GM04504 (cell line): ENCODE measurements at regions not wholly inside any gene's neighbourhood (a gene's known extent, or its start where the extent isn't known, plus 50 kb on each side); places are given as distances from the start of the nearest gene placed in this dataset.
"Not testable (repeated sequence)": the region's sequence is repeated elsewhere in the genome, so short reads cannot be mapped to it uniquely, and the experiment has no call there.

Experiments used
- DNase-seq: peaks from one replicate; pipeline ENCODE4 v3.0.0-alpha.2; 2012; ENCODE audit warnings: low read depth

DNA sequence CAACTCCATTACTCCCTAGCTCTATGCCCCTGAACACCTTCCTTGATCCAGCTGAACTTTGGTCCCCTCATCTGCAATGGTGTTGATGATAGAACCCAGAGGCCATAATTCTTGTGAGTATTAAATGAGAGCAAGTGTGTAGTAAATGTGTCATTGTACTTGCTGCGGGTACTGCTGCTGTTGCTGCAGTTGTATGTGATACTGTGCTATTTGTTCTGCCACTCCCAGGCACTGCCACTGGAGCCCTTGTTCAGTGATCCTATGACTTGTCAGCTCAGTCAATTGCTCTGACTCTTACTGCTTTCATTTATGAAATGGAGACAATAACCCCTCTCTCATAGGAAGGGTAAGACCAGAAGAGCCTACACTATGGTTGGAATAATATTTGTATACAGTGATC is 136.9 kb upstream of the PLGLB2 start:
- not testable (repeated sequence) for DNase-seq

- DNase-seq = not testable (repeated sequence)
These were observed 136.5 kb upstream of the PLGLB2 start for GRCh38 chr2:87611416-87611815.

DNA sequence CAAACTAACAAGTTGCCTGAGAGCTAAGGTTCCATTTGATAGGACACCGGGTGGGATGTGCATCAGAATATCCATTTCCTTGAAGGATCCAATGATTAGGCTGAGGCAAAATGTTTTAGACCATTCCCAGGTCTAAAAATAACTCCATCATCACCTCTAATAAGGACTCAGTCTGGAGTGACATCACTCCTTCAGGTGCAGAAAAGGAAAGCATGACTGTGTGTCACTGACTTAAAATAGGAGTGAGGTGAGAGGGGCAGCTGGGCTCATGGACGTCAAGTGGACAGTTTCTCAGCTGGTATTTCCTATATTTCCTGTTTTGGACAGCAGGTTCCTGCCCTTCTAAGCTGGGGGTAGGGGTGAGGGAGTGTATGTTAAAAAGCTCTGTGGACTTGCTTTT is 135.9 kb upstream of the PLGLB2 start:
- DNase-seq = not testable (repeated sequence)

DNA sequence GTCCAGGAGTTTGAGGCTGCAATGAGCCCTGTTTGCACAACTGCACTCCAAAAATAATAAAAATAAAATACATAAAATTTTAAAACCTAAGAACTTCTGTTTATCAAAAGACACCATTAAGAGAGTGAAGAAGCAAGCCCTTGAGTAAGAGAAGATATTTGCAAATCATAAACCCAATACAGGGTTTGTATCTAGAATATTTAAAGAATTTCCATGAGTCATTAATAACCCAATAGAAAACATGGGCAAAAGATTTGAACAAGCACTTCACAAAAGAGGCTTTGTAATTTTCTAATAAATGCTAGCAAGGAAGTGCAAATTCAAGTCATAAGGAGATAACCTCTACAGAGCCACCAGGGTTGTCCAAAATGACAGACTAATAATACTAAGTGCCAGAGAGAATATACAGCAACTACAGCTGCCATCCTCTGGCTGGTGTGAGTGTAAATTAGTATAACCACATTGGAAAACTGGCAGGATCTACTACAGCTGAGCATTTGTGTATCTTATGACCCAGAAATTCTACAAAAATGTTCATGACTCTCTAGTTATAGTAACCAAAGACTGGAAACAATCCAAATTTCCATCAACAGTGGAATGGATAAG is 133.0 kb upstream of the PLGLB2 start:
- DNase-seq = not testable (repeated sequence)

GRCh38 chr2:87619121-87619520 is 128.8 kb upstream of the PLGLB2 start:
- not testable (repeated sequence) for DNase-seq

DNA sequence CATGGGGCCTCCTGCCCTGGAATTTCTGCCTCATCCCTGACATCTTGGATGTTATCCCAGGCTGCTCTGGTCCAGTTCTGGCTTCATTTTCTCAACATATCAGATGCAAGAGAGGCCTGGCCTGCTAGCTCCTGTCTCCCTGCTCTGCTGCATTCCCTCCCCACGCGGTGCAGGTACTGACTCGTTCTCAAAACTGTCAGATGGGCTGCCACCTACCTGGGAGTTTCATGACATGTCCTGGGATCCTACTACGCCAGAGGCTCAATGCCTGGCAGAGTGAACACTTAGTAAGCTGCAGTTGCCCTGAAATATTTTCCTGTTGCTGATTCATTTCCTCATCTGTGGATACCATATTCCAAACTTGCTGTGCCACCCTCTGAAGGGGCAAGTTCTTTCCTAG is 126.7 kb upstream of the PLGLB2 start:
- not testable (repeated sequence) for DNase-seq

GRCh38 chr2:87622720-87623119 is 125.2 kb upstream of the PLGLB2 start:
- not testable (repeated sequence) for DNase-seq

DNA sequence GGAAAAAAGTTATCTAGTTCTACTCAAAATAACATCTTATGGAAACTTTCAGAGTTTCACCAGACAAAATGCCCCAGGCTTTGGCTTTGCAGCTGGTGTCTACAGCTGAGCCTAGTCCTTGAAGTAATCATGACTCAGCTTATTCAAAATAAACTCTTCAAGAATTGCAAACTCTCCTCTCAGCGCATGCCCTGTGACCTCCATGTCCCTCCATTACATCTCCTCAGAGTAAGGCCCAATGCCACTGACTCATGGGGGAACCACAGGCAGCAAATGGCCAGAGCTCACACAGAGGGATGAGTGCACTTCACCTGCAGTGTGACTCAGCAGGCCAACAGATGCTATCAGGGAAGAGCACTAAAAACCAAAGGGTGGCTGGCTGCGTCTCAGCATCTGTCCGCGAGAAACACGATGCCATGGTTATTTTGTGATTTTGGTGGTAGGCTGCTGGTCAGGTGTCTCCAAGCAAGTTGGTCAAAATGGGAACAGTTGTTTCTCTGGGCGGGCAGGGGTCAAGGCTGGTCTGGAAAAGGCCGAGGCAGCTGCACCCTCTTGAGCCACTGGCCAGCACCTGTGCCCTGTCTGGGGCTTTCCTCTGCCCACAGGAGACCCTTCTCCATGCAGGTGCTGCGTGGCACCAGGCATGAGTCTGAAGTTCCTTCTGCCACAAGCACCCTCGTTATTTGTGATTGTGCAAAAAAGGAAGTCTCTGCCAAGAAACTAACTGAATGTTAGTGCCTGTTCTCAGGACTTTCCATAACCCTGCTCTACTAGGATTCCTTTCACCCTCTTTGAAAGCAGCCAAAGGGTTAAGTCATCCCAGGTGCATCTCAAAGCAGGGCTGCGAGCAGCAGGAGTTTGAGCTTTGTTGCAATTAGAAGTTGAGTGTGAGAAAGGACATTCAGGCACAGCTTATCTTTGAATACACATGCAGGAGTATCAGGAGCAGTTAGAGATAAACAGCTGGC is 118.1 kb upstream of the PLGLB2 start:
- peak; percentile 69 for DNase-seq

DNA sequence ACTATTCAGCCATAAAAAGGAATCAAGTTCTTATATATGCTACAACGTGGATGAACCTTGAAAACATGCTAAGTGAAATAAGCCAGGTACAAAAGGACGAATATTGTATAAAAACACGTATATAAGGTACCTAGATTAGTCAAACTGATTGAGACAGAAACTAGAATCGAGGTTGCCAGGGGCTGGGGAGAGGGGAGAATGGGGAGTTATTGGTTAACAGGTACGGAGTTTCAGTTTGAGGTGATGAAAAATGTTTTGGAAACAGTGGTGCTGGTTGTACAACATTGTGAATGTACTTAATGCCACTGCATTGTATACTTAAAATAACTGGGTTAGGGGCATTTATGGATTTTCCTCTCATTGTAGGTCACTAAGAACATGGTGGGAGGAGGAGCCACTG is 117.0 kb upstream of the PLGLB2 start:
- not testable (repeated sequence) for DNase-seq

DNA sequence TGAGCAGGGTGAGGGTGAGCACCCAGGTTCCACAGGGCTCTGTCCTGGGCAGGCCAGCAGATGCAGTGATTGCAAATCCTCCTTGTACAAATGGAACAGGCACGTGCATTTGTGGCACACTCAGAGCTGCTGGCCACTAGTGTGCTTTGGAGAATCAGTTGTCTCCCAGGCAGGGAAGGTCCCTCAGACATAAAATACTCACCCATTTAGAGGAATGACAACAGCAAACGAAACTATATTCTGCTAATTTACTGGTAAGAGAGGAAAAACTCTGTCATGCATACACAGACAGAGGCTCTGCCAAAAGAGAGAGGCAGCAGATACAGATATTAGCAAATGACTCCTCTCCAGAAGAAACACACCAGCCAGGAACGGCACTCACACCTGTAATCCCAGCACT is 116.5 kb upstream of the PLGLB2 start:
- DNase-seq = not testable (repeated sequence)

GRCh38 chr2:87633287-87633963 is 114.5 kb upstream of the PLGLB2 start:
- DNase-seq = not testable (repeated sequence)

GRCh38 chr2:87634106-87634505 is 113.8 kb upstream of the PLGLB2 start:
- not testable (repeated sequence) for DNase-seq

- DNase-seq = not testable (repeated sequence)
These were observed 112.8 kb upstream of the PLGLB2 start for GRCh38 chr2:87634971-87635650.

DNA sequence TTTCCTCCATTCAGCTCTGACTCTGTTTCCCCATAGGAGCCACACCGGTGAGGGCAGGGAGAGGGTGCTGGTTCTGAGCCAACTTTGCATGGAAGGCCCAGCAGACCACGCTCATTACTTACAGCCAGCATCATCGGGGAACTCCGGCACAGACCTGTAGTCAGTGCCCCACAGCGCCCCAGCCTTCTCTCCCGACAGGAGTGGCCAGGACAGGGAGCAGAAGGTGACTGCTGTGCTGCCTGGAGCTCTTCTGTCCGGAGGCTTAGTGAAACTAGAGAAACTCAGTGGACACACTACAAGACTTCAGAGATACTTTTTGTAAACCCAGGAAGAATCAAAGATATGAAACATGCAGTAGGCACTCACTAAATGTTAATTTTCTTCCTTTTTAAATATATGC is 111.6 kb upstream of the PLGLB2 start:
- not testable (repeated sequence) for DNase-seq

GRCh38 chr2:87636735-87637134 is 111.2 kb upstream of the PLGLB2 start:
- not testable (repeated sequence) for DNase-seq

GRCh38 chr2:87637249-87637990 is 110.5 kb upstream of the PLGLB2 start:
- not testable (repeated sequence) for DNase-seq

GRCh38 chr2:87638114-87638807 is 109.6 kb upstream of the PLGLB2 start:
- not testable (repeated sequence) for DNase-seq

DNA sequence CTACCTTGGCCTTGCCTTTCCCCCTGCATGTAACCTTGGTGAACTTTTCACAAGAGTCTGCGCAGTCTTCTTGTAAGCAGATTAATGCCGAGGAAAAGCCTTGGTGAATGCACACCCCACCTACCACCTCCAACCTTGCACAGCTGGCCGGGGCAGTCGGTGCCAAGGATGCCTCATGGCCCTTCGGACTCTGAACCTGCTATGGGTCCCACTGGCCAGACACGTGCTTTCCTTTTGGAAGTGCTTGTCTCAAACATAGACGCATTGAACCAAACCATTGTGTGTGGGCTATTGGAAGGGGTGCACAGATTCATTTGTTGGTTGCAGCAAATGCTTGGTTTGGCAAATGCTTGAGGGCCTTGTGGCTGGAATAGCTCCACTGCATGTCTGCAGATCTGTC is 109.0 kb upstream of the PLGLB2 start:
- DNase-seq = not testable (repeated sequence)

- DNase-seq = not testable (repeated sequence)
These were observed 108.0 kb upstream of the PLGLB2 start for GRCh38 chr2:87639801-87640440.

GRCh38 chr2:87640961-87641563 is 106.8 kb upstream of the PLGLB2 start:
- DNase-seq = not testable (repeated sequence)
